K562 (cell line): ENCODE measurements at regions not wholly inside any gene's neighbourhood (a gene's known extent, or its start where the extent isn't known, plus 50 kb on each side); places are given as distances from the start of the nearest gene placed in this dataset.

Experiments
- ATAC-seq: fragments of 200-7000 bp; cut with Tn5 transposase; 3 replicates; pipeline ENCODE4 v1.9.1; 2020; ENCODE audit warnings: moderate library complexity
- BruUV-seq: library from RNA; stranded (reverse); fragments of 400-500 nt; replicated peaks from 2 replicates; lab custom pipeline; 2021; lab: Mats Ljungman, UMichigan
- CTCF ChIA-PET: fragments of 300-600 bp; formaldehyde crosslinking; extraction: SDS; loops from one replicate; lab custom pipeline; 2021; ENCODE audit warnings: low intra/inter-chr PET ratio; lab: Yijun Ruan, JAX
- POLR2A ChIA-PET: fragments of 300-600, 350-650 bp; sonication (Branson Sonifier 250); formaldehyde crosslinking; extraction: SDS; loops from one replicate; lab custom pipeline; 2021; ENCODE audit warnings: antibody characterized with exemption, inconsistent platforms; lab: Yijun Ruan, JAX
- DNase-seq, 4 experiments: peaks; one replicate each; pipeline versions ENCODE4 v3.0.0 to v3.0.0-alpha.2; 2011 to 2018; ENCODE audit warnings: low spot score in 3 of 4, mixed read lengths in 3 of 4; ENCODE audit errors: extremely low read depth in 1 of 4
- FAIRE-seq: peaks from 2 replicates; lab custom pipeline; 2011; peaks lifted over from hg19 to GRCh38; lab: Jason Lieb, UNC
- H2AFZ ChIP-seq: 2 replicates; pipeline ENCODE4 v1.6.0; 2011; ENCODE audit warnings: low read depth, low read length, control low read depth, inconsistent platforms
- H3K27ac ChIP-seq: fragments of 200-600 bp; 3 replicates; pipeline ENCODE4 v1.8.0; 2011; ENCODE audit warnings: low read depth, mild to moderate bottlenecking, control low read depth, inconsistent platforms, low read length, moderate library complexity, mixed read lengths; ENCODE audit errors: extremely low read depth
- H3K27me3 ChIP-seq, 2 experiments: fragments of 300-600 bp in 1 of 2; 2 replicates in 1 of 2; 3 replicates in 1 of 2; pipeline versions ENCODE4 v1.6.0 to v1.8.0; 2011; ENCODE audit warnings: inconsistent platforms in 2 of 2, low read length in 2 of 2, mild to moderate bottlenecking in 1 of 2, mixed read lengths in 1 of 2, moderate library complexity in 1 of 2; ENCODE audit not compliant: control insufficient read depth in 2 of 2, insufficient read depth in 2 of 2
- H3K36me3 ChIP-seq: fragments of 300-600 bp; 3 replicates; pipeline ENCODE4 v1.8.0; 2011; ENCODE audit warnings: mild to moderate bottlenecking, low read length, inconsistent platforms; ENCODE audit not compliant: control insufficient read depth, insufficient read depth
- H3K4me1 ChIP-seq, 2 experiments: fragments of 200-600 bp in 1 of 2; replicated peaks in 1 of 2; 2 replicates in 1 of 2; 3 replicates in 1 of 2; pipeline versions ENCODE4 v1.5.1 to v1.8.0; 2011; ENCODE audit warnings: inconsistent platforms in 2 of 2, low read length in 2 of 2, mild to moderate bottlenecking in 1 of 2, mixed read lengths in 1 of 2, moderate library complexity in 1 of 2; ENCODE audit not compliant: control insufficient read depth in 2 of 2, insufficient read depth in 2 of 2
- H3K4me2 ChIP-seq: 2 replicates; pipeline ENCODE4 v1.6.1; 2011; ENCODE audit warnings: low read length, control low read depth, inconsistent platforms, mixed read lengths; ENCODE audit not compliant: insufficient read depth
- H3K4me3 ChIP-seq: fragments of 200-600 bp; sonication (generic), shearing (Covaris generic); 2 replicates; pipeline ENCODE4 v1.5.1; 2016; ENCODE audit warnings: control low read depth, inconsistent platforms
- H3K79me2 ChIP-seq: fragments of 200-600 bp; 3 replicates; pipeline ENCODE4 v1.8.0; 2011; ENCODE audit warnings: low read length, inconsistent platforms; ENCODE audit not compliant: control insufficient read depth, insufficient read depth
- H3K9ac ChIP-seq, 2 experiments: 2 replicates each; pipeline versions ENCODE4 v1.6.0 to v1.6.1; 2011; ENCODE audit warnings: low read depth in 2 of 2, low read length in 2 of 2, control low read depth in 1 of 2, inconsistent platforms in 1 of 2, mild to moderate bottlenecking in 1 of 2, mixed read lengths in 1 of 2; ENCODE audit not compliant: insufficient read depth in 1 of 2
- H3K9me1 ChIP-seq: one replicate; pipeline ENCODE4 v1.6.0; 2011; ENCODE audit warnings: inconsistent platforms, mild to moderate bottlenecking, low read length, moderate library complexity; ENCODE audit not compliant: control insufficient read depth, insufficient read depth
- H3K9me3 ChIP-seq: replicated peaks from 2 replicates; pipeline ENCODE4 v1.5.1; 2011; ENCODE audit warnings: low read depth, low read length, inconsistent platforms; ENCODE audit not compliant: control insufficient read depth, insufficient read depth
- H4K20me1 ChIP-seq: replicated peaks from 2 replicates; pipeline ENCODE4 v1.6.1; 2011; ENCODE audit warnings: low read length, inconsistent platforms, mixed read lengths; ENCODE audit not compliant: control insufficient read depth, insufficient read depth
- BRD4 ChIP-seq: fragments of 200-600 bp; sonication (generic); IDR thresholded peaks from 2 replicates; pipeline ENCODE4 v1.6.1; 2017; ENCODE audit warnings: inconsistent platforms
- HDAC6 ChIP-seq: IDR thresholded peaks from 2 replicates; pipeline ENCODE4 v1.6.1; 2012; ENCODE audit warnings: low read depth, mild to moderate bottlenecking, control low read depth, inconsistent platforms, low read length, moderate library complexity
- HNRNPLL ChIP-seq: fragments of 200-400 bp; formaldehyde crosslinking; IDR thresholded peaks from 2 replicates; pipeline ENCODE4 v1.6.1; 2017; ENCODE audit warnings: low read length, low read depth, mild to moderate bottlenecking; ENCODE audit not compliant: poor library complexity, severe bottlenecking
- KHSRP ChIP-seq: fragments of 450-650 bp; IDR thresholded peaks from 2 replicates; pipeline ENCODE4 v1.6.1; 2017
- MEF2A ChIP-seq: IDR thresholded peaks from 2 replicates; pipeline ENCODE4 v1.6.1; 2011; ENCODE audit warnings: low read depth, mild to moderate bottlenecking, low read length, moderate library complexity; ENCODE audit not compliant: control insufficient read depth
- TEAD1 ChIP-seq, 2 experiments: fragments of 450-650 bp in 1 of 2; sonication (generic) in 1 of 2; formaldehyde crosslinking; IDR thresholded peaks; 2 replicates each; pipeline versions ENCODE4 v1.4.0 to v1.8.0; 2020 to 2022; ENCODE audit warnings: mild to moderate bottlenecking in 2 of 2, missing genetic modification reagents in 1 of 2
- ZNF778 ChIP-seq: fragments of 450-650 bp; formaldehyde crosslinking; IDR thresholded peaks from 2 replicates; pipeline ENCODE4 v1.4.0; 2020; ENCODE audit warnings: mild to moderate bottlenecking, moderate library complexity
- WGBS: fragments of 100-300 bp; shearing (Covaris generic); methylation state at CpG from one replicate; pipeline ENCODE4 v1.1.6; 2016; ENCODE audit warnings: low coverage, mixed read lengths; ENCODE audit not compliant: insufficient coverage; ENCODE audit errors: missing lambda C conversion rate; 5-methylcytosine and 5-hydroxymethylcytosine counted together
- in situ Hi-C: fragments of 300-500 bp; cut with MboI; formaldehyde crosslinking; loops from 4 replicates; pipeline ENCODE4 v1.15.0; 2018; ENCODE audit warnings: inconsistent platforms, mixed read lengths
- intact Hi-C: fragments of 100-400 bp; cut with micrococcal nuclease; formaldehyde crosslinking; loops from 2 replicates; pipeline ENCODE4 v1.14.2; 2022

DNA sequence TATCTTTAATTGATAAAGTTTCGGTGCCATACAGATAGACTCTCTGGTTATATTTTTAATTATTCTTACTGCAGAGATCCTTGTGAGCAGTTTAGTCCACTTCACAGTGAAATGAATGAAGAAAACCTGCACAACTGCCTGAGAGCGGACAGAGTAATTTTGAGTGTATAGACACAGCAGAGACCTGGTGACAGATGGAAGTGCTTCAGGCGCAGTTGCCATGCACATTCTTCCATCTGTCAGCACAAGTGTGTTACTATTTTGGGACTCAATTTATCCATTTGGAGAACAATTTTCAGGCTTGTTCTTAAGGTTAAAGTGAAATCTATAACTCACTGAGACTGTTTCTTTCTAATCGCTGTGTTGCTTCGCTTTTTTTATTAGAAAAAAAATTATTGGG lies 147.8 kb upstream of the SPHKAP start:
- intact Hi-C loops (no loop called here), in situ Hi-C loops (no loop called here)
- no peaks in the 10 kb centered on the region for H3K36me3 ChIP-seq
- no peak overlapping the region for H3K4me2 ChIP-seq
- no peaks in the 10 kb centered on the region for H3K9me3 ChIP-seq
- H3K79me2 ChIP-seq, result no peaks in the 10 kb centered on the region
- H4K20me1 ChIP-seq, result no peaks in the 10 kb centered on the region
- no peaks in the 10 kb centered on the region for H3K27me3 ChIP-seq
- ChIA-PET CTCF (no interaction called here), POLR2A (no interaction called here)
- DNase-seq (no peak), ATAC-seq (no peak), FAIRE-seq (no peak)
- H3K9ac ChIP-seq, result no peak overlapping the region
- no TSS peak for BruUV-seq
- H3K9me1 ChIP-seq, result no peaks in the 10 kb centered on the region
- TF ChIP-seq TEAD1 (CRISPR knock-in tag; IDR thresholded peaks at IDR 0.05), result no peak
- no peak overlapping the region for H2AFZ ChIP-seq
- H3K27ac ChIP-seq, result no peak overlapping the region
- 0% methylated on average over 5 of the region's 5 CpGs for WGBS
- H3K4me1 ChIP-seq, result no peaks in the 10 kb centered on the region
- H3K4me3 ChIP-seq, result no peak overlapping the region

DNA sequence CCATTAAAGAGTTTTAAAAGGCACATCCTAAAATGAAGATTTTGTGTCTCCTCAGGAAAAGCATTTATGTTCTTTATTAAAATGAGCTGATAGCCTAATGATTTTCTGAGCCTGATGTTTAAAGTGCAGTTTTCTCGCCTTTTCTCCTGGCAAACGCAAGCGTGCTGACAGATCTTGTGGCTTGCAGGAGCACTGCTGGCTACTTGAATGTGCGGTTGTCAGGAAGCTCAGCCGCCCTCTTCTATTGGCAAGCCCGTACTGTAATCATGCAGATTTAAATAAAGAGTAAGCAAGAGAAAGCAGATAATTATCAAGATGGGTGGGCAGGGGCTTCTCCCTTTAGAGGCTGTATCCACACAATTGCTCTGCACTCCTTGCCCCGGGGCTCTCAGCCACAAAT lies 139.5 kb upstream of the SPHKAP start:
- ATAC-seq (no peak), DNase-seq (no peak), FAIRE-seq (no peak)
- Histone ChIP-seq H3K9me3 (no peaks in the 10 kb centered on the region), H3K79me2 (no peaks in the 10 kb centered on the region), H3K27ac (no peak overlapping the region), H3K4me1 (no peaks in the 10 kb centered on the region), H2AFZ (no peak overlapping the region), H3K9ac (no peak overlapping the region), H3K4me3 (no peak overlapping the region), H3K36me3 (no peaks in the 10 kb centered on the region), H3K27me3 (no peaks in the 10 kb centered on the region), H3K4me2 (no peak overlapping the region), H4K20me1 (no peaks in the 10 kb centered on the region), H3K9me1 (no peaks in the 10 kb centered on the region)
- intact Hi-C loops, result no loop called here
- ChIA-PET CTCF (no interaction called here), POLR2A (no interaction called here)
- in situ Hi-C loops, result no loop called here
- WGBS, result 5% methylated on average over 6 of the region's 7 CpGs
- TF ChIP-seq BRD4 (no peak), MEF2A (no peak), ZNF778 (no peak), KHSRP (no peak), HNRNPLL (no peak), HDAC6 (no peak)
- no TSS peak for BruUV-seq
